AG10803 (cell line): ENCODE measurements at regions not wholly inside any gene's neighbourhood (a gene's known extent, or its start where the extent isn't known, plus 50 kb on each side); places are given as distances from the start of the nearest gene placed in this dataset.

Experiments used
- DNase-seq: peaks from one replicate; pipeline ENCODE4 v3.0.0; 2010; ENCODE audit warnings: low read depth
- H3K4me3 ChIP-seq: 2 replicates; pipeline ENCODE4 v1.5.1; 2011; ENCODE audit warnings: mild to moderate bottlenecking, low read length, control low read depth
- CTCF ChIP-seq: conservative IDR thresholded peaks from 2 replicates; pipeline ENCODE4 v1.5.1; 2011; ENCODE audit warnings: mild to moderate bottlenecking, low read length, control low read depth, inconsistent platforms

DNA sequence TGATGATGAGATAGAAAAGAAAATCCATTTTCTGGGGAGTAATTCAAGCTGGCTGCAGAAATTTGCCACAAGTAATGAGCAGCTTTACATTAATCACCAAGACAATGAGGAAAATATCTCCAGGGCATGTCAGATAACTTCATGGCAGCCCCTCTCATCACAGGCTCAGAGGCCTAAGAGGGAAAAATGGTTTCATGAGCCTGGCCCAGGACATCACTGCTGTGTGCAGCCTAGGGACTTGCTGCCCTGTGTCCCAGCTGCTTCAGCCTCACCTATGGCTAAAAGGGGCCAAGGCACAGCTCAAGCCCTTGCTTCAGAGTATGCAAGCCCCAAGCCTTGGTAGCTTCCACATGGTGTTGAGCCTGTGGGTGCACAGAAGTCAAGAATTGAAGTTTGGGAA, 161.7 kb downstream of the OPA1 start:
- no peak overlapping the region for H3K4me3 ChIP-seq
- DNase-seq: no peak
- no peak for TF ChIP-seq CTCF

DNA sequence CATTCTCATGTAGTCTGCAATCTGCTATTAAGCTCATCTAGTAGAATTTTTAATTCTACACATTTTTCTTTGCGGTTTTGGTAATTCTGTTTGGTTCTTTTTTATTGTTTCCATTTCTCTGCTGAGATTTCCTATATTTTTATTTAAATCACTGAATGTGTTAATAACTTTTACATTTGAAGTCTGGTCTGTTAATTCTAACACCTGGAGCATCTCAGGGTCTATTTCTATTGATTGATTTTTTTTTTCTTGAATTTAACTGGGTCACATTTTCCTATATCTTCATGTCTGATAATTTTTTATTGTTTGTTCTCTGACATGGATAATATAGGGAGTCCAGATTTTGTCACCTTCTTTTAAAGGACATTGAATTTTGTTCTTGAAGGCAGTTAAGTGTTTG, 163.5 kb downstream of the OPA1 start:
- no peak overlapping the region for H3K4me3 ChIP-seq
- DNase-seq: no peak
- TF ChIP-seq CTCF: no peak

DNA sequence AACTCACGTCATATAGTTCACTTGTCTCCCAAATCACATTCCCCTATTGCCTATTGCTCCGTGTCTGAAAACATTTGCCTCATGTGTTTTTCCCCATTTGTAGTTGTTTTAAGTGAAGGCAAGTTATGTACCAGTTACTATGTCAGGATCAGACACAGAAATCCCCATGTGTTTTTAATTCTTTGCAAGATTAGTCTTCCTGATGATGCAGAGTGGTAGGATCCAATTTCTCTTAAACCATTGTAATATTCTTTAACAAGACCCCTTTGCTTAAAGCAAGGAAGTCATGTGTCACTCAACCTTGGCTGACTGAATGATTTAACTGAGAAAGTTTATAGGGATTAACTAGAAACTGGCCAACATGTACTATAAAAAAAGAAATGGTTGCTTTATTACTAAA, 164.4 kb downstream of the OPA1 start:
- H3K4me3 ChIP-seq: no peak overlapping the region
- no peak for DNase-seq
- TF ChIP-seq CTCF: no peak

- DNase-seq: no peak
- no peak for TF ChIP-seq CTCF
- H3K4me3 ChIP-seq: no peak overlapping the region
Observed at GRCh38 chr3:193761969-193762368, 169.0 kb downstream of the OPA1 start.

DNA sequence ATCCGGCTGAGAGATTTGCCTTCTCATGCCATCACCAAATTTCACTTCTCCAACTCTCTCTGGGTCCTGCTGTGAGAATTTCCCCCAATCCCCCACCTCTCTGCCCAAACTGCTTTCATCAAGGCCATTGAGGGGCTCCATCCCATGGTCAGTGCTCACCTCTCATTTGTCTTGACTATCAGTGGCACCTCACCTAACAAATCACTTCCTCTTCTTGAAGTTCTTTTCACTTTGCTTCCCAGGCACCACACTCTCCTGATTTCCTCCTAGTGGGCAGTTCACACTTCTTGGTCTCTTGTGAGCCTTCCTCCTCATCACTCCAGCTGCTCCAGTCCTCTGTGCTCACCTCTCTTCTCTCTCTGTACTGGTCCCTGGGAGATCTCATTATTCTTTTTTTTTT, 169.6 kb downstream of the OPA1 start:
- no peak for DNase-seq
- TF ChIP-seq CTCF: no peak
- no peak overlapping the region for H3K4me3 ChIP-seq

DNA sequence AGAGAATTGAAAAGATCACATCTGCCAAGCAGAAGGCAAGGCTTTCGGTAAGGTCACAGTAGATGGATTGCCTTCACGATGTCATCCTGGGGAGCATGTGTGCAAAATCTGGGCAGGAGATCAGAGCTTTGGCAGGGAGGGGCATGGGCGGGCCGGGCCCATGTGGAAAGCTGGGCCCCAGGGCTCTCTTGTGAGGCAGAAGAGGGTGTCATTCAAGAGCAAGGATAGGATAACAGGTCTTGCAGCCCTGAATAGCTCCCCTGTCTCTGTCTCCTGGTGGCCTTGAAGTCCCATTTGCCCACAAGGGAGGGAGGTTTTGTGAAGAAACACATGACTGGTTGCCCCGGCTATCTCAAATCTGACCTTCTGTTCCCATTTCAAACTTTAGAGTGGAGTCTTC, 172.0 kb downstream of the OPA1 start:
- TF ChIP-seq CTCF: no peak
- no peak overlapping the region for H3K4me3 ChIP-seq
- no peak for DNase-seq

DNA sequence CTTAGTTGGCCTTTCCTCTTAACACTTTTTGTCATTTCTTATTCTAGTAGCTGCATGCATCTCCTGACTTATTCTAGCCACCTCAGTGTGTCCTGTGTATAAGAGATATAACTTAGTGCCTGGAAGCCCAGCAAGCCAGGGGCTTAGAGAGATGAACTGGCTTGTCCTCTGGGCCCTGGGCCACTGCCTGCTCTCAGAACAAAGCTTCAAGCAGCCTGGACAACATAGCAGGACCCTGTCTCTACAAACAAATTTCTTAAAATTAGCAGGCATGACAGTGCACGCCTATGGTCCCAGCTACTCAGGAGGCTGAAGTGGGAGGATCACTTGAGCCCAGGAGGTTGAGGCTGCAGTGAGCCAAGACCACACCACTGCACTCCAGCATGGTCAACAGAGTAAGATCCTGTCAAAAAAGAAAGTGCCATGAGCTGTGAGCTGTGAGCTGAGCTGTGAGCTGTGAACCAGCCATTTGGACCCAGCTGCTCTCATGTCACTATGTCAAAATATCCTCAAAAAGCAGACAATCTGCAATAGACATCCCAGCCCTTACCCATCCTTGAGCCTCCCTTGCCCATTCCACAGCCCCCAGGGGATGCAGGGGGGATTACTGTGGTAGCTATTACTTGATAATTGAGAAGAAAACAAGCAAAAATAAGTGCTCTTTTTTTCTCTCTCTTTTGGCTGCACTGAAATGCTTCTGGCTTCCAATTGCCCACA, 174.5 kb downstream of the OPA1 start:
- no peak for TF ChIP-seq CTCF
- no peak for DNase-seq
- no peak overlapping the region for H3K4me3 ChIP-seq
